Activated CD4-positive, alpha-beta T cell treated with anti-CD3 and anti-CD28 coated beads, Interleukin-2, amount 10 ng/mL, durations not matched to agents 24 days and 14 days (primary cell): ENCODE measurements at regions not wholly inside any gene's neighbourhood (a gene's known extent, or its start where the extent isn't known, plus 50 kb on each side); places are given as distances from the start of the nearest gene placed in this dataset.

Experiments used
- DNase-seq: peaks from one replicate; pipeline ENCODE4 v3.0.0; 2022
- H3K27ac Mint-ChIP-seq: one replicate; pipeline ENCODE4 v1.8.0; 2022; ENCODE audit warnings: mild to moderate bottlenecking, mixed read lengths
- H3K27me3 Mint-ChIP-seq: one replicate; pipeline ENCODE4 v1.8.0; 2022; ENCODE audit warnings: mixed read lengths
- H3K36me3 Mint-ChIP-seq: one replicate; pipeline ENCODE4 v1.8.0; 2022; ENCODE audit warnings: low read depth, mild to moderate bottlenecking, mixed read lengths
- H3K4me1 Mint-ChIP-seq: one replicate; pipeline ENCODE4 v1.8.0; 2021; ENCODE audit warnings: mixed read lengths
- H3K4me3 Mint-ChIP-seq: one replicate; pipeline ENCODE4 v1.8.0; 2022; ENCODE audit warnings: mild to moderate bottlenecking, moderate library complexity, mixed read lengths
- H3K9me3 Mint-ChIP-seq: one replicate; pipeline ENCODE4 v1.8.0; 2021; ENCODE audit warnings: mixed read lengths
- intact Hi-C: fragments of 100-400 bp; cut with micrococcal nuclease; formaldehyde crosslinking; loops from one replicate; pipeline ENCODE4 v1.15.1; 2023

DNA sequence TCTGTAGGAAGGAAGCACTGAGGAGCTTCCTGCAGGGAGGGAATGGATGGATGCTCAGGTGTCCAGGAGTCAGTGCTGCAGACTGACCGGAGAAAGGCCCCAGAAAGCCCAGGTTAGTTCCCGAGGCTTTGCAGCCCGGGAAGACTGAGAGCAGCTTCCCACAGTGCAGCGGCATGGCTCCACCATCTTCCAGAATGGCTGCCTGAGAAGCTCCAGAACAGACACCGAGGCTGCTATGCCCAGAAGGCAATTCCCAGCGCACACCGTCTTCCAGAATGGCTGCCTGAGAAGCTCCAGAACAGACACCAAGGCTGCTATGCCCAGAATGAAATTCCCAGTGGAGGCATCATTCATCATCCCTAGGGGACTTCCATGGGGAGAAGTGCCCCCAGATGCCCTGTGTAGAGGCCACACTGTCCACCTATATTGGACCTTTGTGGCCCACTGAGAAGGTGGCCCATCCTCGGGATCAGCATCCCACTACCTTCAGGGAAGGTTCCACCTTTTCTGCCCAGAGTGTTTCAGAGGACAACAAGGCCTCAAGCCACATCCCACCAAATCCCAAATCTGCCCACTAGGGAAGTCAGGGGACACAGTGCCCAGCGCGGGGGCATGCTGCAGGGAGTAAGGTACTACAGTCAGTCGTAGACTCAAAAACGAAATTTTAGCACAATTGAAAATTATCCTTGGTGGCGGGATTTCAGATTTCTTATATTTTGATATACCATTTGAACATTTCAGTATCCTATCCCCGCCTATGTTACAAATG lies 80.5 kb downstream of the KCNF1 start:
- H3K4me1 Mint-ChIP-seq = no peaks in the 10 kb centered on the region
- H3K27me3 Mint-ChIP-seq = peaks cover 3% of the 10 kb centered on the region
- no peaks in the 10 kb centered on the region for H3K36me3 Mint-ChIP-seq
- no peak for DNase-seq
- no peak overlapping the region for H3K4me3 Mint-ChIP-seq
- H3K9me3 Mint-ChIP-seq = no peaks in the 10 kb centered on the region
- intact Hi-C loops = no loop called here
- no peak overlapping the region for H3K27ac Mint-ChIP-seq

DNA sequence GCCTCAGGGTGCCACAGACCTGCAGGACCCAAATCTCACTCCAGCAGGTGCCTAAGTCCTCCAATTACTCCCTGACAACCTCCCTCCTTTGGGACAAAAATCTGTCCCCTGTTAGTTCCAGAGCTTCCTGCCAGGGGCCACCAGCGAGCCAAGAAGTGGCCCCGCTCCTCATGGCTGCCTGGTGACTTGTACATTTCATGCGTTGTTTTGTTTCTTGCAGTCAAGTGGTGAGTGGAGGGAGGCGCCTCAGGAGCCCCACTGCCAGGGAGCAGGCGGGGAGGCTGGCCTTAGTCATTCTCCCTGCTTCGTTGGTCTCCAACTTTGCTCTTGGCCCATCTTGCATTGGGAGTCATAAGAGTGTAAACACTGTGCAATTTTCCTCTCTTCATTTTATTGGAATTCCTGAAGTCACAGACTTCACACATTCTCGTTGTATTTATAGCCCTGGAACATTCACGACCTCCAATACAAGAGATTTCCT lies 81.3 kb downstream of the KCNF1 start:
- Mint-ChIP-seq H3K4me3 (no peak overlapping the region), H3K9me3 (no peaks in the 10 kb centered on the region), H3K27ac (no peak overlapping the region), H3K27me3 (peaks cover 3% of the 10 kb centered on the region), H3K36me3 (no peaks in the 10 kb centered on the region), H3K4me1 (no peaks in the 10 kb centered on the region)
- intact Hi-C loops = no loop called here
- DNase-seq = no peak

DNA sequence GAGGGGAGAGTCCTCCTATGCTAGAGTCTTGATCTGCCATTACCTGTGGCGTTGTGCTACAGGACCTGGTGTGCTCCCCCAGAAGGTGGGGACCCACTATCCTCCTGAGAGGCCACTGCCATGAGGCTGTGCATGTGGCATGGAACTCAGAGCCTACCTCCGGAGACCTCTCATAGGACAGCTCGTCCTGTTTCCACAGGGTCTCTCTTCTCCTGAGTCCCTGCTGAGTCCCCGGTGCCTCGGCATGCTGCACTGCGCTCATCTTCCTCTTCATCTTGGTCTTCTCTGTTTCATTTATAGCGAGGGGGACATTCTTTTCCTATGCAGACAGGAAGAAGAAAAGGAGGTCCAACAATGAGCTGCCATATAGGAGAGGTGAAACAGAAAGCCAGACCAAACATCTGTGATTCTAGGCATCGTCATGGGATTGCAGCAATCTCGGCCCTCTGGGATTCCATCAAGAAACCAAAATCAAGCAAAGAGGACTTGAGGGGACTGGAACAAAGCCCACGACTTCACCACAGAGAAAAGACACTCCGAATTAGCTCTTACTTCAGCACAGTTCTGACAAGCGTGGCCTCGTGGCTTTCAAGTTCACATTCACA lies 83.7 kb downstream of the KCNF1 start:
- DNase-seq = no peak
- no peak overlapping the region for H3K4me3 Mint-ChIP-seq
- no peak overlapping the region for H3K27ac Mint-ChIP-seq
- no peaks in the 10 kb centered on the region for H3K36me3 Mint-ChIP-seq
- intact Hi-C loops = no loop called here
- H3K4me1 Mint-ChIP-seq = no peaks in the 10 kb centered on the region
- no peaks in the 10 kb centered on the region for H3K9me3 Mint-ChIP-seq
- peaks cover 3% of the 10 kb centered on the region for H3K27me3 Mint-ChIP-seq

DNA sequence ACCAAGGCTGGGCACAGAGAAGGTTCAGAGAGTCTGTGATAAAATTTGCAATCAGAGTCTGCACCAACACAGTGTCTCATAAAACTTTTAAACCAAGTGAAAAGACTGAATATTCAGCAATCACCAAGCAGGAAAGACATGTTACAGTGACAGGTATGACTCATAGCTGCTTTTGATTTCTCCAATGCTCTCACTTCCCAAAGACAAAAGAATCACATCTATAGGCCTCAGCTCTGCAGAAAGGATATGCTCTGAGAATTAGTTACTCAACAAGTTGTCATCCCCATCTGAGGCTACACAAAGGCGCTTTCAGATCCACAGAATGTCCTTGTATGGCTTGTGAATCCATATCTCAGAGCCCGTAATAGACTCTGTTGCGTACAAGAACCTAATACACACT lies 92.5 kb downstream of the KCNF1 start:
- no peak for DNase-seq
- no peak overlapping the region for H3K4me3 Mint-ChIP-seq
- no peaks in the 10 kb centered on the region for H3K9me3 Mint-ChIP-seq
- no peaks in the 10 kb centered on the region for H3K4me1 Mint-ChIP-seq
- H3K27me3 Mint-ChIP-seq = peaks cover 3% of the 10 kb centered on the region
- intact Hi-C loops = no loop called here
- no peak overlapping the region for H3K27ac Mint-ChIP-seq
- no peaks in the 10 kb centered on the region for H3K36me3 Mint-ChIP-seq

DNA sequence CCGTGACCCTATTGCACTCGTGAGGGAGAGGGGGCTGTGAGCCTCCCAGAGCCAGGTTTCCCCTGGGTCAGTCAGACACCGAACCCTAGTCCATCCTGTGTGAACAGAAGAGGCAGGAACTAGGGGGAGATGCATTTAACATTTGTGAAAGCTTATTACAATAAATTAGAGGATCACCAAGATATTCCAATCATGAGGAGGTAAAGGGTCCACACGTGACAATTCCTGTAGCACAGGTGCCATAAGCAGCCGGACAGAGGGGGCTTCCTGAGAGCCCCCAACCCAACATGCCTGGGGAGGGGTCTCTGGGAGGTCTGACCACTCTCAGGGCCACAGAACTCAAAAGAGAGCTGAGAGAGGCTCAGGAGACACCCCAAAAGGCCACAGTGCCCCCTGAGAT lies 93.3 kb downstream of the KCNF1 start:
- DNase-seq = no peak
- peaks cover 3% of the 10 kb centered on the region for H3K27me3 Mint-ChIP-seq
- H3K27ac Mint-ChIP-seq = no peak overlapping the region
- H3K4me1 Mint-ChIP-seq = no peaks in the 10 kb centered on the region
- H3K4me3 Mint-ChIP-seq = no peak overlapping the region
- intact Hi-C loops = no loop called here
- H3K9me3 Mint-ChIP-seq = peaks cover under 1% of the 10 kb centered on the region
- H3K36me3 Mint-ChIP-seq = no peaks in the 10 kb centered on the region

DNA sequence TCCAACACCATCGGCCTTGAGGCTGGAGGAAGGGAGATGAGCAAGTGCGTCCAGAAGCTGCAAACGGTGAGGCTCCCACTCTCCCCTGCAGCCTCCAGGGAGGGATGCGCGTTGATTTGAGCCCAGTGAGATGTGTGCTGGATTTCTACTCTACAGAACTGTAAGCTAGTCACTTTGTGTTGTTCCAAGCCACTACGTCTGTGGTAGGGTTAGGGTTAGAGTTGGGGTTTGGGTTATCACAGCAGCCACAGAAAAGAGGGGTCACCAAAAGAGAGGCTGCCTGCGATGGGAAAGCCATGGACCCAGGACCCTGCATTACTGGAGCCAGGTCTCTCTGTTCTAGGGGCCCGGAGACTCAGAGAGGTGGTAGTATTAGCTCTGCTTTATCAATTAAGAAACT lies 94.5 kb downstream of the KCNF1 start:
- no peak for DNase-seq
- no peaks in the 10 kb centered on the region for H3K4me1 Mint-ChIP-seq
- no peak overlapping the region for H3K27ac Mint-ChIP-seq
- H3K27me3 Mint-ChIP-seq = peaks cover 3% of the 10 kb centered on the region
- intact Hi-C loops = no loop called here
- H3K4me3 Mint-ChIP-seq = no peak overlapping the region
- H3K9me3 Mint-ChIP-seq = peaks cover 7% of the 10 kb centered on the region
- no peaks in the 10 kb centered on the region for H3K36me3 Mint-ChIP-seq

DNA sequence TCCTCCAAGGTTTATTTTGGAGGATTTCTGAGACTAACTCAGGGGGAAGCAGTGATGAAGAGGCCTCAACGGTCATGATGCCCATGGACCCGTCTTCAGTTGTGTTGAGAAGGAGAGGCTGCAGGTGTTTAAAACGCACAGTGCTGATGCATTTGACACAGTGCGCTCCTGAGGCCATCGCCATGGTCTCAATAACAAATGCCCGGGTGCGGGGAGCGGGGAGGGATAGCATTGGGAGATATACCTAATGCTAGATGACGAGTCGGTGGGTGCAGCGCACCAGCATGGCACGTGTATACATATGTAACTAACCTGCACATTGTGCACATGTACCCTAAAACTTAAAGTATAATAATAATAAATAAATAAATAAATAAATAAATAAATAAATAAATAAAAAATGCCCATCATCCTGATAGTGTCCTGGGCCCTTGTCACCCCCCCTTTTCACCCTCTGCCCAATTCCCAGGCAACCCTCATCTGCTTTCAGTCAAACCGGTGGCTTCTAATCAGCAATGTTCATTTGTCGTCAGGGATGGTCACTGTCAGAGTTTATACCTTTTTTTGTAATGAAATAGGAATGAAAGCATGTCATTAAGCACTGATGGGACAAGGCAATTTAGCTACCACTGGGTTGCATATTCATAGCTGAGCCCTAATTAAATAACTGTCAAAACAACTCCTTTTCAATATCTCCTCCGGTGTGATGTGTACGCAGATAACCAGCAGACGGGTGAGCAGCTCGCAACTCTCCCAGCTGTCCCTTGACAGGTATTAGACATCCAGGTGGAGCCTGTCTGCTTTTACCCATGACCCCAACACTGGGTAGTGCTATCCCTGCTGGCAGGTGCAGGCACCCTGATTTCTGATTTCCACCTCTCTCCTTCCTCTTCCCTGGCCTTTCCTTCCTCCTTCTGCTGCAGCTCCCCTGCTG lies 95.9 kb downstream of the KCNF1 start:
- Mint-ChIP-seq H3K4me1 (no peaks in the 10 kb centered on the region), H3K4me3 (no peak overlapping the region), H3K36me3 (no peaks in the 10 kb centered on the region), H3K27ac (no peak overlapping the region), H3K27me3 (peaks cover 2% of the 10 kb centered on the region), H3K9me3 (peaks cover 11% of the 10 kb centered on the region)
- intact Hi-C loops = no loop called here
- DNase-seq = no peak

DNA sequence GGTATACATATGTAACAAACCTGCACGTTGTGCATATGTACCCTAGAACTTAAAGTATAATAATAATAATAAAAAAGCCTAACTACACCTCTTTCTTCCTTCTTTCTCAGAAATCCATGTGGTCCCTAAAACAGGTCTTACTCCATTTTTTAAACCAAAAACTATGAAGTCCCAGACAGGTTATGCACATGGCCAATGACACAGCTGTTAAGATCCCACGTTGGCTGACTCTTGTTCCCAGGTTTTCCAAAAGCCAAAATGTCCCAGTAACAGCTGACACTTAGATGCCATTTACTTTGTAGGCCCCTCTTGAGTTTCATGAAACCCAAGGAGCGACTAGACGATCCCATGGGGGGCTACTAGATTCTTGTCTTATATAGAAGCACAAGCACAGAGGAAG lies 97.0 kb downstream of the KCNF1 start:
- H3K36me3 Mint-ChIP-seq = no peaks in the 10 kb centered on the region
- peaks cover 11% of the 10 kb centered on the region for H3K9me3 Mint-ChIP-seq
- no peak overlapping the region for H3K27ac Mint-ChIP-seq
- intact Hi-C loops = no loop called here
- H3K4me3 Mint-ChIP-seq = no peak overlapping the region
- no peaks in the 10 kb centered on the region for H3K27me3 Mint-ChIP-seq
- no peak for DNase-seq
- no peaks in the 10 kb centered on the region for H3K4me1 Mint-ChIP-seq

DNA sequence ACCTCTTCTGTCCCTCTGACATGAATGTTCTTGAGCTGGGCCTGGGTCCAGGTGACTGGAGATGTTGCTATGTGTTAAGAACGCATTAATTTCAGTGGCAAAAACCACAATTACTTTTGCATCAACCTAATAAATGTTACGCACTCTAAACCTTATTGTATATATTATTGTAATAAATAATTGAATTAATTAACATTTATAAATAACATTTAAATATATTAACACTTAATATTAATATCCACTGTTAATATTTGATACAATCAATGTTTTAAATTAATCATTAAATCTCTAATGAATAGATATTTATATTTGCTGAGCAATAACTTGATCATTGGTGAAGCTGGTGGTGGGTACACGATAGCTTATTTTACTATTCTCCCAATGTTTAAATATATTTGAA lies 97.4 kb downstream of the KCNF1 start:
- Mint-ChIP-seq H3K9me3 (peaks cover 11% of the 10 kb centered on the region), H3K36me3 (no peaks in the 10 kb centered on the region), H3K4me1 (no peaks in the 10 kb centered on the region), H3K4me3 (no peak overlapping the region), H3K27ac (no peak overlapping the region), H3K27me3 (no peaks in the 10 kb centered on the region)
- intact Hi-C loops = no loop called here
- DNase-seq = no peak

DNA sequence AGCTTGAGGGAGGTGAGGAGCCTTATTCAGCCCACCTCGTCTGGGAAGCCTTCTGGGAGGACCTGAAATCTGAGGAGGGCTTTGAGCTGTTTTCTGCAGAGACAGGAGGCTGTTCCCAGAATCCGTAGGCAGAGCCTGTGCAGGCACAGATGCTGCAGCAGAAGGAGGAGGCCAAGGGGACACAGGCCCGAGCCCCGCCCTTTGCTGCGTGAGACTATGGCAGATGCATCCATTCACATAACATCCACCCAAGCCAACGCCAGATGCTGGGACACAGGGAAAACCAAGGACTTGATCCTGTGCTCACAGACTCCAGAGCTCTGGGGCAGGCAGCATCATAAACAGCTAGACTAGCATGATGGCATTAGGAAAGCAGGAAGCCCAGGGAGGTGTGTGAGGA lies 98.2 kb downstream of the KCNF1 start:
- Mint-ChIP-seq H3K27ac (no peak overlapping the region), H3K4me3 (no peak overlapping the region), H3K9me3 (peaks cover 11% of the 10 kb centered on the region), H3K4me1 (no peaks in the 10 kb centered on the region), H3K36me3 (no peaks in the 10 kb centered on the region), H3K27me3 (no peaks in the 10 kb centered on the region)
- no peak for DNase-seq
- intact Hi-C loops = no loop called here

DNA sequence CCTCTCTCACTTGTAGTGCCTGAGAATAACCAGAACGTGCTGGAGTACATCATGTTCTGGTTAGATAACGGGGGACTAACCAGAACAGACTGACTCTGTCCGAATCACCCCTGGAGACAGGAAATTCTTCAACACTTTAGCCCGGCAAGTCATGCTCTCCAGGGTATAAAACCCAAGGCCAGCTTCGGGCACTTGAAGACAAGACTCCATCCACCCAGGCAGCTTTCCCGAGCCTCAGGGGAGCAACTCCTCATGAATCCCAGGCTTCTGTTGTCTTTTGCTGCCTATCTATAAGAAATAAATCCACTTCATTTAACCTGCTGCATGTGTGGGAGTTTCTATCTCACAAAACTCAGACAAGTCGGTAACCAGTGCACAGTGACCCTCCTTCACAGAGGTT lies 99.6 kb downstream of the KCNF1 start:
- Mint-ChIP-seq H3K36me3 (no peaks in the 10 kb centered on the region), H3K4me1 (no peaks in the 10 kb centered on the region), H3K27ac (no peak overlapping the region), H3K27me3 (peaks cover 4% of the 10 kb centered on the region), H3K9me3 (peaks cover 11% of the 10 kb centered on the region), H3K4me3 (no peak overlapping the region)
- no peak for DNase-seq
- intact Hi-C loops = no loop called here

DNA sequence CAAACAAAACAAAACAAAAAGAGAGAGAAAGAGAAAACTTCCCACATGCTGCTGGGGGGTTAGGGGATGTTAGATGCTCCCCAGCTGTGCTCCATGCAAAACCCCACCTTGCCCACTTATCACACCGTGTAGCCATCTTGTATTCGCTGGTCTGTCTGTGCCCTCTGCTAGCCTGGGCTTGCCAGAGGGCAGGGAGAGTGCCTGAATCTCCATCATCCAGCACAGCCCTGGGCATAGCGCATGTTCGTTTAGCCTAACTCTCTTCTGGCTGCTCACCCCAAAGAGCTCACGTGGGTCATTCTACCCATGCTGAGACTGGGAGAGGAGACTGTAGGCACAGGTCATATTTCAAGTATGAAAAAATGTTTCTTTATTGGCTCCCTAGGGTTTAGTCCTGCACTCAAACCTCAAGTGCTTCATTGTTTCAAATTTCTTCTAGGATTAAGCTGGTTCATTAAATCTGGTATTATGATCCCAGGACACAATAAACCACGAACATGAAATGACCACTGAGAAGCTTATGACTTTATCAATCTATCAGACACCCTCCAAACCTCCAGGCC lies 100.5 kb downstream of the KCNF1 start:
- Mint-ChIP-seq H3K9me3 (peaks cover 11% of the 10 kb centered on the region), H3K27ac (no peak overlapping the region), H3K36me3 (no peaks in the 10 kb centered on the region), H3K27me3 (peaks cover 4% of the 10 kb centered on the region), H3K4me1 (no peaks in the 10 kb centered on the region), H3K4me3 (no peak overlapping the region)
- no peak for DNase-seq
- intact Hi-C loops = no loop called here

DNA sequence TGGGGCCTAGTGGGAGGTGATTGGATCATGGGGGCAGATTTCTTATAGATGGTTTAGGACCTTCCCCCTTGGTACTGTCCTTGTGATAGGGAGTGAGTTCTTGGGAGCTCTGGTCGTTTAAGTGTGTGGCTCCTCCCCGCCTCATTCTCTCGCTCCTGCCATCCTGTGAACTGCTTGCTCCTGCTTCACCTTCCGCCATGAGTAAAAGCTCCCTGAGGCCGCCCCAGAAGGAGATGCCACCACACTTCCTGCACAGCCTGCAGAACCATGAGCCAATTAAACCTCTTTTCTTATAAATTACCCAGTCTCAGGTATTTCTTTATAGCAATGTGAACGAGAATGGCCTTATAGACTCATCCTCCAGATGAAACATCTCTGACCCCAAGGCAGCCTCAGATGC lies 101.5 kb downstream of the KCNF1 start:
- H3K4me1 Mint-ChIP-seq = no peaks in the 10 kb centered on the region
- peaks cover 11% of the 10 kb centered on the region for H3K9me3 Mint-ChIP-seq
- no peak overlapping the region for H3K27ac Mint-ChIP-seq
- H3K36me3 Mint-ChIP-seq = no peaks in the 10 kb centered on the region
- intact Hi-C loops = no loop called here
- H3K4me3 Mint-ChIP-seq = no peak overlapping the region
- peaks cover 5% of the 10 kb centered on the region for H3K27me3 Mint-ChIP-seq
- no peak for DNase-seq

DNA sequence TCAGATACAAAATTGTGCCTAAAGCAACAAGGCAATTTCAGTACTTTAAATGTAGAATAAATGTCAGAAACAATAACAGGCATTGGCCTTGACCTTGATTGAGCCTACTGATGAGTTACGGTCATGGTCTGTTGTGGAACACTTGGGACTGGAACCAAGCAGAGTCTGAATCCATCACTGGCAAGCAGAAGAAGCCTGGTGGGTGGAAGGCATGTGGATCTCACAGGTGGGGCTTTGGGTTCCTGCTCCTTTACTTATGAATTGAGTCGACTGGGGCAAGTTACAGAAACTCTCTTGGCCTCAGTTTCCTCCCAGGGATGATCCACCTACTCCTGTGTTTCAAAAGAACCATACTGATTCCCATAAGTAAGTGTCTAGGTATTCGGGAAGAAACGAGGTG lies 102.3 kb downstream of the KCNF1 start:
- Mint-ChIP-seq H3K27me3 (peaks cover 9% of the 10 kb centered on the region), H3K27ac (no peak overlapping the region), H3K36me3 (no peaks in the 10 kb centered on the region), H3K9me3 (peaks cover 11% of the 10 kb centered on the region), H3K4me3 (no peak overlapping the region), H3K4me1 (no peaks in the 10 kb centered on the region)
- intact Hi-C loops = no loop called here
- DNase-seq = no peak
